GM12872 (cell line): ENCODE measurements at regions not wholly inside any gene's neighbourhood (a gene's known extent, or its start where the extent isn't known, plus 50 kb on each side); places are given as distances from the start of the nearest gene placed in this dataset.

ENCODE experiments used
- TF ChIP-seq, protein P1 (sequence below): IDR thresholded peaks from 3 replicates; pipeline ENCODE4 v1.5.1; 2011; ENCODE audit warnings: low read depth, mild to moderate bottlenecking, low read length, moderate library complexity; ENCODE audit not compliant: insufficient read depth

DNA sequence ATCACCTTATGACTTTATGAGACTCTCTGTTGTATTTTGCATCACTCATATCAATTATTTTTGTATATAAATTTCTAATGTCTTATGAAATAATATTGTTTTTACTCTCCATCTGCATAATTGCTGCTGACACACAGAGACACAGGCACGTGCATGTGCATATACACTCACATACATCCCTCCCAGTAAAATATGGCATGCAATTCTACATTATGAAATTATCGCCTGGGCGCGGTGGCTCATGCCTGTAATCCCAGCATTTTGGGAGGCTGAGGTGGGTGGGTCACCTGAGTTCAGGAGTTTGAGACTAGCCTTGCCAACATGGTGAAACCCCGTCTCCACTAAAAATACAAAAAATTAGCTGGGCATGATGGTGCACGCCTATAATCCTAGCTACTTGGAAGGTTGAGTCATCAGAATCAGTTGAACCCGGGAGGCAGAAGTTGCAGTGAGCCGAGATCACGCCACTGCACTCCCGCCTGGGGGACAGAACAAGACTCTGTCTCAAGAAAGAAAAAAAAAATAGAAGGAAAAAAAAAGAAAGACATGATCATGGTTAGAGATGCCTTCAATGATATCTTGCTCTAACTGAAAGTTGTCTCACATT, 96.7 kb upstream of the LUZP2 start:
- TF ChIP-seq, protein P1, sequence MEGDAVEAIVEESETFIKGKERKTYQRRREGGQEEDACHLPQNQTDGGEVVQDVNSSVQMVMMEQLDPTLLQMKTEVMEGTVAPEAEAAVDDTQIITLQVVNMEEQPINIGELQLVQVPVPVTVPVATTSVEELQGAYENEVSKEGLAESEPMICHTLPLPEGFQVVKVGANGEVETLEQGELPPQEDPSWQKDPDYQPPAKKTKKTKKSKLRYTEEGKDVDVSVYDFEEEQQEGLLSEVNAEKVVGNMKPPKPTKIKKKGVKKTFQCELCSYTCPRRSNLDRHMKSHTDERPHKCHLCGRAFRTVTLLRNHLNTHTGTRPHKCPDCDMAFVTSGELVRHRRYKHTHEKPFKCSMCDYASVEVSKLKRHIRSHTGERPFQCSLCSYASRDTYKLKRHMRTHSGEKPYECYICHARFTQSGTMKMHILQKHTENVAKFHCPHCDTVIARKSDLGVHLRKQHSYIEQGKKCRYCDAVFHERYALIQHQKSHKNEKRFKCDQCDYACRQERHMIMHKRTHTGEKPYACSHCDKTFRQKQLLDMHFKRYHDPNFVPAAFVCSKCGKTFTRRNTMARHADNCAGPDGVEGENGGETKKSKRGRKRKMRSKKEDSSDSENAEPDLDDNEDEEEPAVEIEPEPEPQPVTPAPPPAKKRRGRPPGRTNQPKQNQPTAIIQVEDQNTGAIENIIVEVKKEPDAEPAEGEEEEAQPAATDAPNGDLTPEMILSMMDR, result no peak

DNA sequence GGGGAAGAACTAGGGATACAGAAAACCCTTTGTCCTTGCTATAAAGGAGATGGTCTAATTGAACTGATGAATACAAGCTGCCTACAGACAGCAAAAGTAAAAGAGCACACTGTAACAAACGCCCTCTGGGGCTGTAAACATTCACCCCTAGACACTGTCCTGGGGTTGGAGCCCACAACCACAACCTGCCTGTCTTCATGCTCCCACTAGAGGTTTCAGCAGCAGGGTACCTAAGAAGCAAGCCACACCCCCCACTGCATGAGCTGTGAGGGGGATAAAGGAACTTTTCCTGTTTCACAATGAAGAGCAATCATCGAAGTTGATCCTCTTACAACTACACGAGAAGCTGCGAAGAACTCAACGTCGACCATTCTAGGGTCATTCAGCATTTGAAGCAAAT, 90.5 kb upstream of the LUZP2 start:
- TF ChIP-seq, protein P1, result no peak

DNA sequence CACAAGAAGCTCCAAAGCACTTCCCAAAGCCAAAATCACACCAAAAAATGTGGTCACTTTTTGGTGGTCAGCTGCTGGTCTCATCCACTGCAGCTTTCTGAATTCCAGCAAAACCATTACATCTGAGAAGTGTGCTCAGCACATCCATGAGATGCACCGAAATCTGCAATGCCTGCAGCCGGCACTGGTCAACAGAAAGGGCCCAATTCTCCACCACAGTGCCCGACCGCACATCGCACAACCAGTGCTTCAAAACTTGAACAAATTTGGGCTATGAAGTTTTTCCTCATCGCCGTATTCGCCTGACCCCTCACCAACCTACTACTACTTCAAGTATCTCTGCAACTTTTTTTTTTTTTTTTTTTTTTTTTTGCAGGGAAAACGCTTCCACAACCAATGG, 89.9 kb upstream of the LUZP2 start:
- TF ChIP-seq, protein P1, result no peak

DNA sequence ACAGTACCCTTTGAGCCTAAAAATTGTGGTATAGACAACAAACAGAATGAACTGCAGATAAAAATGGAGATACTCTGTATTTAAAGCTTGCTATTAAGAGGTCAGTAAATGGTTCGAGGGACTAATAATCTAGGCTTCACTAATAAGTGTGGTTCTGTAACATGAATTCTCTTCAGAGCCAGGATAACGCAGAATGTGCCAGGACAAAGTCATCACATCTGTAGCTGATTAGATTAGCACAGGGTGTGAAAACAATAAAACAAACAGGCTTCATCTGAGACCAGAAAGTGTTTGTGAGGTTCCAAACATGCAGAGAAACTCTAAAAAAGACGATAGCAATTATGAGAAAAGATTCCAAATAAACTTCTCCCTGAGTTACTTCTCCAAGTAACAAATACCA, 89.1 kb upstream of the LUZP2 start:
- TF ChIP-seq, protein P1, result no peak

DNA sequence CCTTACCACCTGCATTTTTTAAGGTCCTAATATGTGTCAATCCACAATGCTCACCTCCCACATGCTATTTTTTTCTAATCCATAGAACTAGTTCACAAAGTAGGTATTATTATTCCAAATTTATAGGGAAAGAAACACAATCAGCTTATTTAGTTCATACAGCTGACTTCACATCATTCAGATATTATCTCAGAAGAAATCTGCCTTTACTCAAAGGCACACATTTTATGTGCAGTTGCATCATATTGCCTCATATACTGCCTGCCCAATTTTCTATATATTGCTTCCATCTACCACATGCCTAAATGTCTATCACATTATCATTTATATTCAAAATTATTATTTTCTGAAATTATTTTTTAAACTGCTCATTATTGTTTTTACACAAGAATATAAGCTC, 88.7 kb upstream of the LUZP2 start:
- TF ChIP-seq, protein P1, result no peak

DNA sequence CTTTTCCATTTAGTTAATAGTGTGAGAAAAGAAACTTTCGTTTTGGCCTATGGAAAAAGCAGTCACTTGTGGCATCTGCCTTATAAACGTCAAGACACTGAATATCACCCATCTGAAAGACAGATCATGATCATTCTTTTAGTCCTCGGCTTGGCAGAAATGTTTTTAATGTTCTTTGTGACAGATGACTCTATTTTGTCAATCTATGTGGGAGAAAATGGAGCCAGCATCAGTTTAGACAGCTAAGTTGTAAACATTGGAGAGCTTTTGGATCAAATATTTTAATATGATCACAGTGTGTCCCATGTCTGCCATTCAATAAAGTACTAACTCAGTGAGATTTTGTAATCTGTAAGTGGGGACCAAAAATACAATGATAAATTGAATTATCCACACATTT, 85.1 kb upstream of the LUZP2 start:
- TF ChIP-seq, protein P1, result no peak

DNA sequence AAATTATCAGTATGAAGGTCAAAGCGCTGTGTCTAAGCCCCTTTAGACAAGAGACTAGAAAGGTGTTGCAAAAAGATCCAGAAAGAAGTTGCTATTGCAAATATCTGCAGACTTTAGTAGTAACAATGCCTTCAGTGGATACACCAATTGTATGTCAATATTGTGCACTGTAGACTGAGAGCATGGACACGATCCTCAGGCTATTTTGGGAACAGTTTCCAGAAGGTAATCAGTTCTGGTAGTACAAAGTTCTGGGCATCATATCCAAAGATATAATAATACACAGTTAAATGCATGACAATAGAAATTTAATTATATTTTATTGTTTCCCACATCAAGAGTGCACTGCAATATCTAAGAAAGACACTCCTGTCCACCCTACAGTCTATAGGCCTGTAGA, 84.1 kb upstream of the LUZP2 start:
- TF ChIP-seq, protein P1, result no peak
